AG04450 (cell line): ENCODE measurements at regions not wholly inside any gene's neighbourhood (a gene's known extent, or its start where the extent isn't known, plus 50 kb on each side); places are given as distances from the start of the nearest gene placed in this dataset.

Source experiments
- CTCF ChIA-PET: fragments of 300-600, 350-600 bp; formaldehyde crosslinking; extraction: SDS; loops from one replicate; lab custom pipeline; 2022; ENCODE audit warnings: antibody characterized with exemption, inconsistent platforms; lab: Charles Lee
- POLR2A ChIA-PET: fragments of 350-600 bp; formaldehyde crosslinking; extraction: SDS; loops from one replicate; lab custom pipeline; 2021; ENCODE audit warnings: antibody characterized with exemption, inconsistent platforms; lab: Yijun Ruan, JAX
- DNase-seq: peaks from one replicate; pipeline ENCODE4 v3.0.0-alpha.2; 2011; ENCODE audit warnings: low read depth, low spot score
- H3K27ac ChIP-seq: one replicate; pipeline ENCODE4 v1.5.1; 2012; ENCODE audit warnings: low read depth, low read length, control low read depth
- H3K27me3 ChIP-seq: one replicate; pipeline ENCODE4 v1.6.0; 2012; ENCODE audit warnings: low read length; ENCODE audit not compliant: control insufficient read depth, insufficient read depth
- H3K4me3 ChIP-seq: 2 replicates; pipeline ENCODE4 v1.5.1; 2011; ENCODE audit warnings: mild to moderate bottlenecking, low read depth, low read length, control low read depth
- H3K9me3 ChIP-seq: 2 replicates; pipeline ENCODE4 v1.5.1; 2012; ENCODE audit warnings: low read length; ENCODE audit not compliant: control insufficient read depth, insufficient read depth
- CTCF ChIP-seq: IDR thresholded peaks from 2 replicates; pipeline ENCODE4 v1.5.1; 2011; ENCODE audit warnings: low read depth, low read length, control low read depth, inconsistent platforms

GRCh38 chr15:35150361-35150760, 65.3 kb upstream of the NANOGP8 start:
- no peak for DNase-seq
- ChIA-PET POLR2A (no interaction called here), CTCF (interaction anchor here (1.8 kb wide), 1 partner anchor 15 kb away, joined by 7 read pairs; no protein-coding TSS in a partner anchor)
- Histone ChIP-seq H3K9me3 (no peaks in the 10 kb centered on the region), H3K27me3 (no peaks in the 10 kb centered on the region), H3K27ac (no peak overlapping the region), H3K4me3 (no peak overlapping the region)
- TF ChIP-seq CTCF, result no peak

DNA sequence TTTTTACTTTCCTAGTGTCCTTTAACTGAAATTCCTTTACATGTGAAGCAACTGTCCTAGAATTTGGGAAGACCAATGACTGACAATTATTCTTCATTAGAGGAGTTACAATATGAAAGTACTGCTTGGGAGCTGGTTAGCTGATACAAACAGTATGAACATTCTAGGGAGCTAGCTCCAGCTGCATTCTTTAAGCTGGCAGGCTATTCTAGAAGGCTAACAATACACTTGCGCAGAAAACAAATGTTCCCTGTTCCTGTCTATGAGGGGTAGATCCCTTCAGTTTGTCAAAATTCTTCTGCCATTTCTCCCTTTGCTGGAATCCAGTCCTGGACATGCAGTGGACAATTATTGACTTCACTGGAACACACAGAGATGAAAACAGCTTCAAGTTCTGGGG, 60.2 kb upstream of the NANOGP8 start:
- no peak for TF ChIP-seq CTCF
- POLR2A ChIA-PET, result no interaction called here
- Histone ChIP-seq H3K27me3 (no peaks in the 10 kb centered on the region), H3K4me3 (no peak overlapping the region), H3K9me3 (no peaks in the 10 kb centered on the region), H3K27ac (no peak overlapping the region)
- CTCF ChIA-PET, result interaction anchor here (0.7 kb wide), 1 partner anchor 20 kb away, joined by 3 read pairs; no protein-coding TSS in a partner anchor
- DNase-seq, result no peak

GRCh38 chr15:35142578-35142977, 57.5 kb upstream of the NANOGP8 start:
- Histone ChIP-seq H3K9me3 (no peaks in the 10 kb centered on the region), H3K27me3 (no peaks in the 10 kb centered on the region), H3K27ac (peak overlapping the region; percentile 94), H3K4me3 (no peak overlapping the region; the same call in 1 of the 2 replicates)
- CTCF ChIA-PET, result no interaction called here
- TF ChIP-seq CTCF, result no peak
- POLR2A ChIA-PET, result interaction anchor here (0.5 to 1.3 kb wide), 2 partner anchors 77 to 146 kb away, joined by 3 to 4 read pairs; no protein-coding TSS in a partner anchor
- DNase-seq, result no peak

DNA sequence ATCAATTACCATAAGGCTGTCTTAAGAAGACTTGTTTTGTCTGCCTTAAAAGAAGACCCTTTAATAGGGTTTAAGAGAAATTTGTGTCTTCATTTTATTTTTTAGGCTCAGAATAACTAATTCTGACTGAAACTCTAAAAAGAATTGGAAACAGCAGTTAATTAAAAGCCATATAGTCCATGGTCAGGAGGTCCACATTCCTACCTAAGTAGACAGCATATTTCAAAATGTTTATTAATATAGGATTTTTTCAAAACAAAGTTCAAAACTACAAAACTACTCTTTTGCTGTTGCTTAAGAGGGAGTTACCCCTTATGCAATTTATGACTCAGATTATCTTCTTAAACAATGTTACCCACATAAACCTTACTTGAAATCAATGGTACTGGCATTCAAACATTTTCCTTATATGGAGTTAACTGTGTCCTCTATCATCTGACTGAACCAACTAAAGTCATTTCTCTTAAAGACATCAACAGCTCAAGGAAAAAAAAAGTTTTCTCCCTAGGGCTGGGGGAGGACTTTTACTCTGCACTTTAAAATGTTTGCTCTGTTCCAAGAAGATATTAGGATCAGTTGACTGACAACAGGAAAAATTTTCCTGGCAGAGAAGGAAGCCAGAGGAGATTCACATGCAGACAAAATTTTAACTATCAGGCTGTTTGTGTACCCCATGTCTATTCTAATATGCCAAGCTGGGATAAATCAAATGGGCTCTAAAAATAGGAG, 56.8 kb upstream of the NANOGP8 start:
- no peak for TF ChIP-seq CTCF
- POLR2A ChIA-PET, result interaction anchor here (0.5 to 1.3 kb wide), 3 partner anchors 77 to 309 kb away, joined by 3 to 5 read pairs (median 4); no protein-coding TSS in a partner anchor
- Histone ChIP-seq H3K27me3 (no peaks in the 10 kb centered on the region), H3K9me3 (no peaks in the 10 kb centered on the region), H3K4me3 (no peak overlapping the region), H3K27ac (peak overlapping the region; percentile 40)
- CTCF ChIA-PET, result no interaction called here
- peak; percentile 86 for DNase-seq

GRCh38 chr15:35139822-35140221, 54.7 kb upstream of the NANOGP8 start:
- Histone ChIP-seq H3K27me3 (no peaks in the 10 kb centered on the region), H3K4me3 (no peak overlapping the region), H3K9me3 (no peaks in the 10 kb centered on the region), H3K27ac (no peak overlapping the region)
- ChIA-PET POLR2A (no interaction called here), CTCF (no interaction called here)
- no peak for TF ChIP-seq CTCF
- DNase-seq, result no peak
